ENCODE measurements at regions not wholly inside any gene's neighbourhood (a gene's known extent, or its start where the extent isn't known, plus 50 kb on each side); places are given as distances from the start of the nearest gene placed in this dataset.

- no peak for DNase-seq
Measured at GRCh38 chr2:41903474-41904135, 144.2 kb upstream of the PKDCC start.

- DNase-seq = no peak
Measured at GRCh38 chr2:41904459-41904858, 143.4 kb upstream of the PKDCC start.

- DNase-seq = no peak
Measured at GRCh38 chr2:41905597-41906337, 142.1 kb upstream of the PKDCC start.

- DNase-seq = peak; percentile 64
Measured at GRCh38 chr2:41906338-41906725, 141.5 kb upstream of the PKDCC start.

GRCh38 chr2:41907141-41907540, 140.7 kb upstream of the PKDCC start:
- no peak for DNase-seq

GRCh38 chr2:41907771-41908207, 140.0 kb upstream of the PKDCC start:
- no peak for DNase-seq

GRCh38 chr2:41908349-41908748, 139.5 kb upstream of the PKDCC start:
- DNase-seq = no peak

GRCh38 chr2:41909584-41909983, 138.2 kb upstream of the PKDCC start:
- no peak for DNase-seq

GRCh38 chr2:41910126-41910525, 137.7 kb upstream of the PKDCC start:
- DNase-seq = no peak

- no peak for DNase-seq
Measured at GRCh38 chr2:41911033-41911432, 136.8 kb upstream of the PKDCC start.

GRCh38 chr2:41912337-41912736, 135.5 kb upstream of the PKDCC start:
- DNase-seq = no peak

- DNase-seq = no peak
Measured at GRCh38 chr2:41912776-41913175, 135.0 kb upstream of the PKDCC start.

GRCh38 chr2:41913311-41913710, 134.5 kb upstream of the PKDCC start:
- DNase-seq = no peak

- no peak for DNase-seq
Measured at GRCh38 chr2:41913921-41914609, 133.8 kb upstream of the PKDCC start.

GRCh38 chr2:41914936-41915335, 132.9 kb upstream of the PKDCC start:
- no peak for DNase-seq

- DNase-seq = no peak
Measured at GRCh38 chr2:41916177-41916576, 131.6 kb upstream of the PKDCC start.

- DNase-seq = no peak
Measured at GRCh38 chr2:41917587-41917986, 130.2 kb upstream of the PKDCC start.

- no peak for DNase-seq
Measured at GRCh38 chr2:41919135-41919534, 128.7 kb upstream of the PKDCC start.

GRCh38 chr2:41920181-41920580, 127.6 kb upstream of the PKDCC start:
- DNase-seq = no peak

- DNase-seq = no peak
Measured at GRCh38 chr2:41920812-41921211, 127.0 kb upstream of the PKDCC start.

- DNase-seq = no peak
Measured at GRCh38 chr2:41922177-41922576, 125.6 kb upstream of the PKDCC start.

- DNase-seq = no peak
Measured at GRCh38 chr2:41923156-41923786, 124.5 kb upstream of the PKDCC start.

- no peak for DNase-seq
Measured at GRCh38 chr2:41924024-41924423, 123.8 kb upstream of the PKDCC start.
